ENCODE measurements at regions not wholly inside any gene's neighbourhood (a gene's known extent, or its start where the extent isn't known, plus 50 kb on each side); places are given as distances from the start of the nearest gene placed in this dataset.

GRCh38 chr1:73953586-73953985, 244.4 kb downstream of the LRRIQ3 start:
- Histone ChIP-seq H3K9me3 (ENCODE audit: control insufficient read depth, insufficient read depth, low read length) (no peaks in the 10 kb centered on the region), H3K27ac (ENCODE audit: low read depth, low read length) (no peak overlapping the region), H3K27me3 (ENCODE audit: control insufficient read depth, insufficient read depth, low read length) (no peaks in the 10 kb centered on the region), H3K4me3 (ENCODE audit: low read depth, low read length) (no peak overlapping the region)
- ChIA-PET POLR2A (no interaction called here), CTCF (no interaction called here)
- TF ChIP-seq, protein P1, sequence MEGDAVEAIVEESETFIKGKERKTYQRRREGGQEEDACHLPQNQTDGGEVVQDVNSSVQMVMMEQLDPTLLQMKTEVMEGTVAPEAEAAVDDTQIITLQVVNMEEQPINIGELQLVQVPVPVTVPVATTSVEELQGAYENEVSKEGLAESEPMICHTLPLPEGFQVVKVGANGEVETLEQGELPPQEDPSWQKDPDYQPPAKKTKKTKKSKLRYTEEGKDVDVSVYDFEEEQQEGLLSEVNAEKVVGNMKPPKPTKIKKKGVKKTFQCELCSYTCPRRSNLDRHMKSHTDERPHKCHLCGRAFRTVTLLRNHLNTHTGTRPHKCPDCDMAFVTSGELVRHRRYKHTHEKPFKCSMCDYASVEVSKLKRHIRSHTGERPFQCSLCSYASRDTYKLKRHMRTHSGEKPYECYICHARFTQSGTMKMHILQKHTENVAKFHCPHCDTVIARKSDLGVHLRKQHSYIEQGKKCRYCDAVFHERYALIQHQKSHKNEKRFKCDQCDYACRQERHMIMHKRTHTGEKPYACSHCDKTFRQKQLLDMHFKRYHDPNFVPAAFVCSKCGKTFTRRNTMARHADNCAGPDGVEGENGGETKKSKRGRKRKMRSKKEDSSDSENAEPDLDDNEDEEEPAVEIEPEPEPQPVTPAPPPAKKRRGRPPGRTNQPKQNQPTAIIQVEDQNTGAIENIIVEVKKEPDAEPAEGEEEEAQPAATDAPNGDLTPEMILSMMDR (IDR thresholded peaks at IDR 0.05; ENCODE audit: low read depth, low read length), result no peak
- no peak for DNase-seq (ENCODE audit: low read depth, low spot score)

GRCh38 chr1:73953186-73953585, 244.8 kb downstream of the LRRIQ3 start:
- POLR2A ChIA-PET, result no interaction called here
- no peak for DNase-seq (ENCODE audit: low read depth, low spot score)
- Histone ChIP-seq H3K9me3 (ENCODE audit: control insufficient read depth, insufficient read depth, low read length) (no peaks in the 10 kb centered on the region), H3K27me3 (ENCODE audit: control insufficient read depth, insufficient read depth, low read length) (no peaks in the 10 kb centered on the region), H3K4me3 (ENCODE audit: low read depth, low read length) (no peak overlapping the region), H3K27ac (ENCODE audit: low read depth, low read length) (no peak overlapping the region)
- CTCF ChIA-PET, result no interaction called here
- TF ChIP-seq, protein P1 (IDR thresholded peaks at IDR 0.05; ENCODE audit: low read depth, low read length), result no peak

DNA sequence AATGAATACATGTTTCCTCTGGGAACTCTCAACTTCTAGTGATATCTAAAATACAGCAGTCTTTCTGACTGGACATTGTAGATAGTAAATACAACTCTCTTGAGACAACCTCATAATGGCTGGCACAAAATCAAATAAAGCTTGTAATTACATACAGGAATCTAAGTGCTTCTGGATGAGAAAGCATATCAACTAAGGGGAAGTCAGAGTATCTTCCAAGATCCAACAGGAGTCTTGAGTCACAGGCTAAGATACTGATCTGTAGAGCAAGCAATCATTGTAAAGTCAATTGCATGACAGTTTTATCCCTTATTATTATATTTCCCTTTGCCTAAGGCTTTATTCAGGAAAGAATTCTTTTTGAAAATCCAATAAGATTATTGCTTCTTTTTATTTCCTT, 249.9 kb downstream of the LRRIQ3 start:
- CTCF ChIA-PET, result no interaction called here
- POLR2A ChIA-PET, result no interaction called here
- TF ChIP-seq, protein P1 (IDR thresholded peaks at IDR 0.05; ENCODE audit: low read depth, low read length), result no peak
- H3K9me3 ChIP-seq (ENCODE audit: control insufficient read depth, insufficient read depth, low read length), result no peaks in the 10 kb centered on the region
- no peak overlapping the region for H3K4me3 ChIP-seq (ENCODE audit: low read depth, low read length)
- no peaks in the 10 kb centered on the region for H3K27me3 ChIP-seq (ENCODE audit: control insufficient read depth, insufficient read depth, low read length)
- no peak overlapping the region for H3K27ac ChIP-seq (ENCODE audit: low read depth, low read length)
- DNase-seq (ENCODE audit: low read depth, low spot score), result no peak

- Histone ChIP-seq H3K9me3 (ENCODE audit: control insufficient read depth, insufficient read depth, low read length) (no peaks in the 10 kb centered on the region), H3K27ac (ENCODE audit: low read depth, low read length) (no peak overlapping the region), H3K27me3 (ENCODE audit: control insufficient read depth, insufficient read depth, low read length) (no peaks in the 10 kb centered on the region), H3K4me3 (ENCODE audit: low read depth, low read length) (no peak overlapping the region)
- DNase-seq (ENCODE audit: low read depth, low spot score), result no peak
- ChIA-PET CTCF (no interaction called here), POLR2A (no interaction called here)
- TF ChIP-seq, protein P1 (IDR thresholded peaks at IDR 0.05; ENCODE audit: low read depth, low read length), result no peak
Observed at GRCh38 chr1:73947009-73947408, 251.0 kb downstream of the LRRIQ3 start.

GRCh38 chr1:73943270-73943669, 254.7 kb downstream of the LRRIQ3 start:
- TF ChIP-seq, protein P1 (IDR thresholded peaks at IDR 0.05; ENCODE audit: low read depth, low read length), result no peak
- ChIA-PET CTCF (no interaction called here), POLR2A (no interaction called here)
- Histone ChIP-seq H3K9me3 (ENCODE audit: control insufficient read depth, insufficient read depth, low read length) (no peaks in the 10 kb centered on the region), H3K4me3 (ENCODE audit: low read depth, low read length) (no peak overlapping the region), H3K27me3 (ENCODE audit: control insufficient read depth, insufficient read depth, low read length) (no peaks in the 10 kb centered on the region), H3K27ac (ENCODE audit: low read depth, low read length) (no peak overlapping the region)
- DNase-seq (ENCODE audit: low read depth, low spot score), result no peak
